ENCODE measurements at regions not wholly inside any gene's neighbourhood (a gene's known extent, or its start where the extent isn't known, plus 50 kb on each side); places are given as distances from the start of the nearest gene placed in this dataset.

DNA sequence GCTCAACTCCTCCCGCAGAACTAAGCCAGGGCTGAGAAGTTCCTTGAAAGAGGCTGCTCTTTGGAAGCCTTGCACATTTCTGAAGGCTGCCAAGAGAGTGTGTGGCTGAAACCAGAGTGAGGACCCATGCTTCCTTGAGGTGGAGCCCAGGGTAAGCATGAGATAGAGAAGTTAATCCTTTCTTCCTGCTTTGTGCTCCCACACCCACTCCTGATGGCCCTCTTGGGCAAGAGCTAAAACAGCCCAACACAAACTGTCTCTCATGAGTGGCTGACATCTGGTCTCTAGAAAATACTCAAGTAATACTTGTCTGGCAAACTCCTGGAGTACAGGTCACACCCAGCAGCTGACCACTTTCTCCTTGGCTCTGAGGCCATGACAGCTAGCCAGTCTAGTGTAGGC, 523.7 kb downstream of the INSC start:
- TF ChIP-seq POLR2AphosphoS5 (IDR thresholded peaks at IDR 0.05) (no peak), POLR2A (IDR thresholded peaks at IDR 0.05) (no peak), EP300 (IDR thresholded peaks at IDR 0.05; ENCODE audit: low read depth) (no peak)
- TF ChIP-seq, protein P1, sequence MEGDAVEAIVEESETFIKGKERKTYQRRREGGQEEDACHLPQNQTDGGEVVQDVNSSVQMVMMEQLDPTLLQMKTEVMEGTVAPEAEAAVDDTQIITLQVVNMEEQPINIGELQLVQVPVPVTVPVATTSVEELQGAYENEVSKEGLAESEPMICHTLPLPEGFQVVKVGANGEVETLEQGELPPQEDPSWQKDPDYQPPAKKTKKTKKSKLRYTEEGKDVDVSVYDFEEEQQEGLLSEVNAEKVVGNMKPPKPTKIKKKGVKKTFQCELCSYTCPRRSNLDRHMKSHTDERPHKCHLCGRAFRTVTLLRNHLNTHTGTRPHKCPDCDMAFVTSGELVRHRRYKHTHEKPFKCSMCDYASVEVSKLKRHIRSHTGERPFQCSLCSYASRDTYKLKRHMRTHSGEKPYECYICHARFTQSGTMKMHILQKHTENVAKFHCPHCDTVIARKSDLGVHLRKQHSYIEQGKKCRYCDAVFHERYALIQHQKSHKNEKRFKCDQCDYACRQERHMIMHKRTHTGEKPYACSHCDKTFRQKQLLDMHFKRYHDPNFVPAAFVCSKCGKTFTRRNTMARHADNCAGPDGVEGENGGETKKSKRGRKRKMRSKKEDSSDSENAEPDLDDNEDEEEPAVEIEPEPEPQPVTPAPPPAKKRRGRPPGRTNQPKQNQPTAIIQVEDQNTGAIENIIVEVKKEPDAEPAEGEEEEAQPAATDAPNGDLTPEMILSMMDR (IDR thresholded peaks at IDR 0.05): no peak
- Histone ChIP-seq H3K9me3 (no peaks in the 10 kb centered on the region), H3K27me3 (no peaks in the 10 kb centered on the region), H3K27ac (no peak overlapping the region), H3K4me3 (no peak overlapping the region), H3K36me3 (no peaks in the 10 kb centered on the region), H3K4me1 (peaks cover 0 to 3% (median 0%) of the 10 kb centered on the region in 4 donors)
- in situ Hi-C loops (cut with MboI; ENCODE audit: low pct_ligation_motif_present in 1 of 4, low pct_unique_long_range_greater_than_20kb in 1 of 4, low sequenced_read_pairs in 3 of 4) (no loop called here), intact Hi-C loops (cut with DNase I; ENCODE audit: low total_unique reads) (no loop called here)
- whole genome bisulfite sequencing, 2 donors (ENCODE audit: low coverage in 1 of 2): 67% methylated on average over 1 of the region's 1 CpG; no CpG with 5 or more reads in 1 of the 2 donors
- DNase-seq: no peak

- peaks cover 0 to 3% (median 0%) of the 10 kb centered on the region in 4 donors for H3K4me1 ChIP-seq
- in situ Hi-C loops (cut with MboI; ENCODE audit: low pct_ligation_motif_present in 1 of 4, low pct_unique_long_range_greater_than_20kb in 1 of 4, low sequenced_read_pairs in 3 of 4) (loop anchor here (10.0 kb wide), 2 partner anchors 964 to 974 kb away; no protein-coding TSS in a partner anchor), intact Hi-C loops (cut with DNase I; ENCODE audit: low total_unique reads) (no loop called here)
- WGBS, 2 donors (ENCODE audit: low coverage in 1 of 2): 73% methylated on average over 9 of the region's 9 CpGs; no CpG with 5 or more reads in 1 of the 2 donors
- no peak for DNase-seq
- no peaks in the 10 kb centered on the region for H3K27me3 ChIP-seq
- TF ChIP-seq POLR2A (IDR thresholded peaks at IDR 0.05) (no peak), EP300 (IDR thresholded peaks at IDR 0.05; ENCODE audit: low read depth) (no peak), POLR2AphosphoS5 (IDR thresholded peaks at IDR 0.05) (no peak)
- TF ChIP-seq, protein P1 (IDR thresholded peaks at IDR 0.05): no peak
- H3K36me3 ChIP-seq: no peaks in the 10 kb centered on the region
- H3K9me3 ChIP-seq: no peaks in the 10 kb centered on the region
- no peak overlapping the region for H3K4me3 ChIP-seq
- H3K27ac ChIP-seq: no peak overlapping the region
These were observed 525.6 kb downstream of the INSC start for GRCh38 chr11:15640318-15640717.

DNA sequence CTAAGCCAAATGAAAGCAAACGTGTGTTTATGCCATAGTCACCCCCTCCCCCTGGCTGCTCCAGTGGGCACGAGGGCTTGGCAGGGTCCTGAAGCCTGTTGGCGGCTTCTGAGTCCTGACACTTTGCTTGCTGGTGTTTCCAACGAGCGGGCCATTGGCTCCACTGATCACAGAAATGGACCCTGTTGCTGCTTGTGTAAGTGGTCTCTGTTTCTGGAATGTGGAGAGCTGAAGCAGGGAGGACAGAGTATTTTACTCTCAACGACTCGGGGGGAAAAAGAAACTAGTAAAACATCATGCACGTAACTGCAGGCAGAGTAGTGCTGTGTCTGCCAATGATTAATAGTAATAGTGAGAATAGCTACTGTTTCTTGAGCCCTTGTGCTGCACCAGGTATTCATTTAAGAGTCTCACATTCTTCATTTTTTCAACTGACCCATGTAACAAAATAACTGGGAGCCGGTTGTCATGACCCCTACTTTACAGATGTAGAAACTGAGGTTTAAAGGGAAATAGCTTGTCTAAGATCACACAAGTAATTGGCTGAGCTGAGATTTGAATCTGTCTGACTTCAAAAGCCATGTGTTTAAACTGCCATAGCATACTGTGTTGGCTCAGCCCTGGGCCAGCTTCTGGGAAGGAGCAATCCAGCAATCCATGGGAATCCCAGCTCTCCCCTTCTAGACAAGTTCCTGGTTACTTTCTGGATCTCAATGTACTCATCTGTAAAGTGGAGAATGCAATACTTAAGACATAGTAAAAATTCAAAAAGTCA, 526.7 kb downstream of the INSC start:
- Histone ChIP-seq H3K36me3 (no peaks in the 10 kb centered on the region), H3K27me3 (no peaks in the 10 kb centered on the region), H3K27ac (no peak overlapping the region), H3K4me3 (no peak overlapping the region), H3K4me1 (peaks cover 0 to 3% (median 0%) of the 10 kb centered on the region in 4 donors), H3K9me3 (no peaks in the 10 kb centered on the region)
- WGBS, 2 donors (ENCODE audit: low coverage in 1 of 2): 44 to 61% methylated on average over 6 to 9 of the region's 9 CpGs
- intact Hi-C loops (cut with DNase I; ENCODE audit: low total_unique reads) (no loop called here), in situ Hi-C loops (cut with MboI; ENCODE audit: low pct_ligation_motif_present in 1 of 4, low pct_unique_long_range_greater_than_20kb in 1 of 4, low sequenced_read_pairs in 3 of 4) (loop anchor here (10.0 kb wide), 2 partner anchors 963 to 973 kb away; no protein-coding TSS in a partner anchor)
- no peak for DNase-seq
- no peak for TF ChIP-seq POLR2AphosphoS5 (IDR thresholded peaks at IDR 0.05)

DNA sequence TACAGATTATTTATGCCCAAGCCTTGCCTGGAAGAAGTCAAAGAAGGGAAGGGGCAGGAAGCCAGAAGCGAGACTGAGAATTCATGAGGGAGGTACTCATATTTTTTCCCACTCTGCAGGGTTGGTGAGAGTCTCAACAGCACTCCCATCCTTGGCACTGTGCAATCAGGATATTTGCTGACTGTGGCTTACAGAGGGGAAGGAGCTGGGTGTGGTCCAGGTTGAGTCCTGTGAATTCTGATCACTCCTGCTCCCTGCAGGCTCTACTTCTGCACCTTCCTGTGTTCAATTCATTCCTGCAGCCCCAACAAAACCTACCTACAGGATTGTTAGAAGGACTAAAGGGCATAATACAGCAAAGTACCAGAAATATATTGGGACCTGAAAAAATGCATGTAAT, 530.5 kb downstream of the INSC start:
- intact Hi-C loops (cut with DNase I; ENCODE audit: low total_unique reads) (loop anchor here (5.0 kb wide), 1 partner anchor 962 kb away; no protein-coding TSS in a partner anchor), in situ Hi-C loops (cut with MboI; ENCODE audit: low pct_ligation_motif_present in 1 of 4, low pct_unique_long_range_greater_than_20kb in 1 of 4, low sequenced_read_pairs in 3 of 4) (loop anchor here (10.0 kb wide), 2 partner anchors 960 to 970 kb away; no protein-coding TSS in a partner anchor)
- no peaks in the 10 kb centered on the region for H3K36me3 ChIP-seq
- no peak overlapping the region for H3K4me3 ChIP-seq
- peaks cover 1 to 4% (median 3%) of the 10 kb centered on the region in 4 donors for H3K4me1 ChIP-seq
- H3K9me3 ChIP-seq: no peaks in the 10 kb centered on the region
- H3K27me3 ChIP-seq: no peaks in the 10 kb centered on the region
- TF ChIP-seq EP300 (IDR thresholded peaks at IDR 0.05; ENCODE audit: low read depth): no peak
- TF ChIP-seq POLR2A (IDR thresholded peaks at IDR 0.05): no peak
- TF ChIP-seq, protein P1 (IDR thresholded peaks at IDR 0.05): no peak
- no peak for TF ChIP-seq POLR2AphosphoS5 (IDR thresholded peaks at IDR 0.05)
- peak; percentile 18 for DNase-seq
- WGBS, 2 donors (ENCODE audit: low coverage in 1 of 2): 59% methylated on average over 1 of the region's 1 CpG; no CpG with 5 or more reads in 1 of the 2 donors
- H3K27ac ChIP-seq: no peak overlapping the region
